GDM1 (cell line): ENCODE measurements at regions not wholly inside any gene's neighbourhood (a gene's known extent, or its start where the extent isn't known, plus 50 kb on each side); places are given as distances from the start of the nearest gene placed in this dataset.

Experiments used
- DNase-seq: peaks from one replicate; lab custom pipeline; 2025; lab: John Stamatoyannopoulos, UW

DNA sequence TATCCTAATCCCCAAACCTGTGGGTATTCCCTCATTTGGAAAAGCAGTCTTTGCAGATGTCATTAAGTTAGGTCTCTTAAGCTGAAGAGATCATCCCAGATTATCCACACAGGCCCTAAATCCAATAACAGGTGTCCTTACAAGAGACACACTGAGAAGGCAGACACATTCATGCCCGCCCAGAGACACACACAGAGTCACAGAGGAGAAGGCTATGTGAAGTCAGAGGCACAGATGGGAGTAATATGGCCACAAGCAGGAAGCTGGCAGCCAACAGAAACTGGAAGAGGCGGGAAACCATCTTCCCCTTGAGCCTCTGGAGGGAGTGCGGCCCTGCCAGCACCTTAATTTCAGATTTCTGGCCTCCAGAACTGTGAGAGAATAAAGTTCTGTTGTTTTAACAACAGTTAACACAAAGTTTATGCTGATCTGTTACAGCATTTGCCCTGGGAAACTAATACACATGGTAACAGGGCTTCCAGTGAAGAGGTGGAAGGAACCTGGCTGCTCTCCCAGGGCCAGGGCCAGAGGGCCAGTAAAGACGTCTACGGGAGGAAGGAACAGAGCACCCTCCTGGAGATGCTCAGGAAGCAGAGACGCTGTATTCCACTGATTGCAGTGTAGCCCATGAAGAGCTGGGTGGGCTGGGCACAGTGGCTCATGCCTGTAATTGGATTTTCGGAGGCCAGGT is 217.5 kb downstream of the GLI2 start:
- no peak for DNase-seq

DNA sequence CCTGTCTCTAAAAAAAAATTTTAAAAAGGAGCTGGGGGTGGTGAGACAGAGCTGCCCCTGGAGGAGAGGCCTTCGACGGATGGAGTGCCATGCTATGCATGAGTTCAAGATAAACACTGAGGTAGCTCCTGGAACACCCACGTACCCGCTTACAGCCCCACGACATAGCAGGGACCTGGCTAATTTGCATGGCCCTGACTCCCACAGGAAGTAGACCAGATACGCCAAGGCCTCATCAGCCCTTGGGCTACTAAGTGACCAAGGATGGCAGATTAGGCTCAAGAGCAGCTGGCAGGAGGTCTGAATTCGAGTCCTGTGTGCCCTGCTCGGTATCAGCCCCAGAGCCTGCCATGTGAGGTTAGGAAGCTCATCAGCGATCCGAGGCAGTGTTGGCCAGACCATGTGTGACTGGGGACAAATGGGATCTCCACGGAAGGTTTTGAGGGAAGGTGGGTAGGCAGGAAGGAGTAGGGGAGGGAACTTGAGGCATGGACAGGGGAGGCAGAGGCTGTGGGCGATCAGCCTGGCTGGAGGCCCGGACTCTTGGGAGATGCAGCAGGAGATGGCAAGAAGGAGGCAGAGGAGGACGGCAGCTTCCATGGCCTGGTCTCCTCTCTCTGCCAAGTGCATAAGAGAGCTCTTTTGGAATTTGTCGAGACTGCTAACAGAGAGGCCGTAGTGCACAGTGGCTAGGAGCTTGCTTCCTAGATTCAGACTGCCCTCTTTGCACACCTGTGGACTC is 218.3 kb downstream of the GLI2 start:
- no peak for DNase-seq

DNA sequence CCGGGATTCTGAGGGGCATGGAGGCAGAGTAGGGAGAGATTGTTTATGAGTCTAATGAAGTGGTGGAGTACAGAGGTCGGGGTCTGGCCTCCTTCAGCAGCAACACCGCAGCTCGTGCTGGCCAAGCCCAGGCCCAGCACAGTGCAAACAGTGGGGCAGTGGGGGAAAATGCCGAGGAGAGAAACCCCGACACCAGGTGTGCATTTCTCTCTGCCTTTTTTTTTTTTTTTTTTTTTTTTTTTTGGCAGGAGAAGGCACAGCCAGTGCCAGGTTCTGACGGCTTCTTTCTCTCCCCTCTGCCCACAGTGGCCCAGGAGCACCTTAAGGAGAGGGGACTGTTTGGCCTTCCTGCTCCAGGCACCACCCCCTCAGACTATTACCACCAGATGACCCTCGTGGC is 219.3 kb downstream of the GLI2 start:
- DNase-seq: no peak

DNA sequence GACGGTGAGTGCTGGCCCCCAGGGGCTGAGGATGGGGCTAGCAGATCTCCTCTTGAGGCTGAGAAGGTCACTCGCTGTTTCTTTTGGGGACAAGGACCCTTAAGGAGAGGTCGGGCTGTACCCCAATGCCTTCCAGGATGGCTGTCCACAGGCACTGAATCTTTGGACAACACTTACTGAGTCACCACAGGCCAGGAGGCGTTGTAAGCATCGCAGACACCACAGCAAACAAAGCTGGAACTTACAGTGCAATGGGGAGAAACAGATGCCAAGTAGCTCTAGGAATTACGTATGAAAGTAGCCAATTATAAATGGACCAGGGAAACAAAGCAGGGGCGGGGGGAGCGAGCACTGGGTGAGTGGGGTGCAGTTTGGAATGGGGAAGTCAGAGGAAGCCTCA is 219.8 kb downstream of the GLI2 start:
- no peak for DNase-seq

DNA sequence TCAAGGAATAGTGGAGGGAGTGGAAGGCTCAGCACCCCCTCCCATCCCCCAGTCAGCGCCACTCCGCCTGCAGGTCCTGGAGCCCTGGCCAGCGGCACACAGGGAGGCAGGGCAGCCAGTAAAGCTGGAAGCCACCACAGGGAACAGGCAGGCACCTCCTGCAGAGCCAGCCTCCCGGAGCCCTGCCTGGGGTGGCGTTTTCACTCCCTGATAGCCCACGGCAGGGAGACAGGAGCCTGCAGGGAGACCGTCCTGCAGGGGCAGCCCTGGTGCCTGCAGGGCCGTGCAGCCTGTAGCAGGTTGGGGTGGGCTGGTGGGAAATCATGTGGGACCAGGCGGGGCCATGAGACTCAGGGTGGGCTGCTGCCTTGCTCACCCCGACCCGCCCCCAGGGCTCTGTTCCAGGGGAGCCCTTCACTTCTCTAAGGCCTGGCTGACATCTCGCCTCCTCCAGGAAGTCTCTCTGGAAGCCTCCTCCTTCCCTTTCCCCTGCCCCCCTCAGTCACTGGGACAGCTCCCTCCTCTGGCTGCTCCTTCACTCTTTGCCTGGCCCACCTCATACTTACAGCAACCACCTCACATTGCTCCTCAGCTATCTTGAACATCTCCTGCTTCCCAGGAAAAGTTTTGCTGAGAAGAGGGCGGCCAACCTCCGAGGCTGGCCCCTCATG is 221.0 kb downstream of the GLI2 start:
- DNase-seq: no peak

DNA sequence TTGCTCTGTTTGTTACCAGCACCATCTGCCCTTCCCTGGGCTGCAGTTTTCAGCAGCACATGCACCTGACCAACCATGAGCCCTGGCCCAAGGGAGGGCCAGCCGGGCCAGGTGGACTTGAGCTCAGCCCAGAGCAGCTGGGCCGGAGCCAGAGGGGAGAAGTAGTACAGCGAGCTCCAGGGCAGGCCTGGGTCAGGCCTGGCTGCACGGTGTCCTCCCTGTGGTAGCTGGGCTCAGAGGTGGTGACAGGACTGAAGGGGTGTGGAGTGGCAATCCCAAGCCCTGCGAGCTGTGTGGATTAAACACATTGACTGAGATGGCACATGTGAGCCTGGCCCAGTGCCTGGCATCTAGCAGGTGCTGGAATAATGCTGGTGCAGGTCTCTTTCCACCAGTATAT is 222.2 kb downstream of the GLI2 start:
- DNase-seq: no peak

DNA sequence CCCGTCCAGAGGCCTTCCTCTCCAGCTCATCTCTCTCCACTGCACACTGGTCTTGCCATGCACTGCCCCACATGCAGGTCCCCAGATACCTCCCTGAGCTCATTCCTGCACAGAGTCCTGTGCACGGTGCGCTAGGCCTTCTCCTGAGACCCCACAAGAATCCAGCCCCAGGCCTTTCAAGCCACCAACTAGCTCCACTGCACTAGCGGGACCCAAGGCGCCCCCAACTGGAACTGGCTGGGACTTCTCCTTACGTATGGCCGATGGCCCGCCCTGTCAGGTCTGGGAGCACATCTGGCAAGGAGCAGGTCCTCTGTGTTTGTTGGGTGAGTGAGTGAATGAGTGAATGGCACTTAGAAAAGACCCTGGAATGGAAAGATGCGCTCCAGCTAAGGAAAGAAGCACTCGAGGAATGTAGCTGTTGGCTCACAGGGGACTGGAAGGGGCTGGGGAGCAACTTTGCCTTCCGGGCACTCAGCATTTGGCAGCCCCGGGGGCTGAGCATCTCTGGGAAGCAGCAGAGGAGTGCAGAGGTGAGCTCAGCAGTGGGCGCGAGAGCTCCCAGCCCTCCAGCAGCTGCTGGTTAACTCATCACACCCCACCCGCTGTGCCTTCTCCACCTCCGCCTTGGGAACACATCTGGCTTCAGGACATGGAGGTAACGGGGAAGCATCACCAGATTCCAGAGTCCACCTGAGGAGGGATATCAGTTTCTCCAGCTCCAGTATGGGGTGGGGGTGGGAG is 223.1 kb downstream of the GLI2 start:
- DNase-seq: no peak

DNA sequence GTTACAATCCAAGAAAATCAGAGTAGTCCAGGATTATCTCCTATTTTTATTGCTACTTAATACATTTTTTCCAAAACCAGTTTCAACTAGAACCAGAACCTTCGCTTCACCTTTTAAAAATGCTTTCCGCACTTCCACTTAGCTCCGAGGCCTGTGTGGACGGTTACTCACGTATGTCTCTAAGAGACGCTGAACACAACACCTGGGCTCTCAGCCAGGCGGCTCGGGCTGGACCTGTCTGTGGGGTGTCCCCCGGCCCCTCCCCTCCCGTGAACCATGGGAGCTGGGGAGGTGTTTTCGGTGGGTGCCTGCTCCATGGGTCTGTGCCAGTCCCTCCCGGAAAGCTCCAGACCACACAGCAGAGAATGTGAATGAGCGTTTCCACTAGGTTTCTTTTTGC is 223.8 kb downstream of the GLI2 start:
- DNase-seq: no peak

DNA sequence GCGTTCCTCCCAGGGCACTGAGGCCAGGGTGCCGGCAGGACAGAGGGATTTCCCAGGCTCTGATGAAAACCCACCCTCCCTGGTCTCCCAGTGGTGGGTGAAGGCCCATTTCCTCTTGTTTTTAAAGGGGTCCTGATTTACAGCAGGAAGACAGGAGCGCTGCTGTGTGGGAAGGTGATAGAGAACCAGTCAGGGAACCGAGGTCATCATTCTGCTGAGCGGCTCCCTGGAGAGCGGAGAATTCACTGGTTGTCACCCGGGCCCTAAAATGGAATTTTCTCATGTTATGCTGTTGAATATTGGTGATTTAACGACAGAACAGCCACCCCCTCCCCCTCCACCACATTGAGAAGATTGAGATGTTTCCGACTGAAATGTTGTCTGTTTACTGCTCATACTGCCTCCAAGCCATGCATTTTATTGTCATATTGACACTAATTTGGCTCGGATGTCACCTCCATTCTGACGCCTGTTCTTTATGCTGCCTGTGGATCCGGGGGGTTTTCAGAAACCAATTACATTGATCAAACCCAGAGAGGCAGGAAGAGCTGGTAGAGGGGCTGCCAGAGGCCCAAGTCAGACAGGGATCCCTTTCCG is 225.2 kb downstream of the GLI2 start:
- no peak for DNase-seq

DNA sequence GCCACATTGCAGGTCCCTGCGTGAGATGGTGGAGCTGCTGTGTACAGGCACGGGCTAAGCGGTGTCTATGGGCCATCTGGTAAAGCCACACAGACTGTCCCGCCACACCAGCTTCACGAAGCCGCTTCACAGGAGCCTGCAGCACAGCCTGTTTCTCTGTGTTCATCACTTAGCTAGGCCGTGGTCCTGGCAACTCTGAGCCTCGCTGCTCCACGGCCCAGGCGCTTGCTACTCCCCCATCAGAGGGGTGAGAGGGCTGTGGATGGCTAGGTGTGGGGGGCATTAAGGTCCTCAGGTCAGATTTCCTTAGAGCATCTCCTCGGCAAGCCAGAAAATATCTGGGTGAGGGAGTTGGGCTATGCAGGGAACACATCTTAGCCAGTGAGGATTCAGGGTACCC is 225.7 kb downstream of the GLI2 start:
- no peak for DNase-seq

DNA sequence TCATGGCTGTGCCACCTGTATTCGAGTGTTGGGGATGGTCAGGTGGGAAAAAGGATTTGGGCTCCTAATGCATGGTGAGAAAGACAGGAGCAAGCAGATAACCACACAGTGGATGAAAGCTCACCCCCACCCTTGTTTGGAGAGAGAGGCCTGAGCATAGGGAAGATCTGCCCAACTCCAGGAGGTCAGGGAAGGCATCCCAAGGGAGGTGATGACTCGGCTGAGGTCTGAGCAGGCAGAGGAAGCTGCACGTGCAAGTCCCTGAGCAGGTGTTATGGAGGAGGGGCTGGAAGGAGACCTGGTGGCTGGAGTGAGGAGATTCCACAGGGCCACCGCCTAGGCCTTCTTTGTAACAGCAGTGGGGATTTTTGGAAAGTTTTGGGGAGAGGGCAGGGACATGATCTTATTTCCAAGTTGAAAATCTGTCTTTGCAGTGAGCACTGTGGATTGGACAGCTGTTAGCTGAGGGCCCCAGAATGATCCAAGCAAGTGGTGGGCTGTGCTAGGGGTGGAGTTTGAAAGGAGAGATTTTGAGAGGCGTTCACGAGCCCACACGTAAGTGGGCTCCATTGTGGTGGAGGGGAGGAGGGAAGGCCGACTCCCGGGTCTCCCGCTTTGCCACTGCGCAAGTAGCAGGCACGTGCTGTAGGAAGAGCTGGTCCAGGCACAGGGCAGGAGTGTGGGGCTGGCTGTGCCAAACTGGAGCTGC is 228.5 kb downstream of the GLI2 start:
- DNase-seq: no peak

DNA sequence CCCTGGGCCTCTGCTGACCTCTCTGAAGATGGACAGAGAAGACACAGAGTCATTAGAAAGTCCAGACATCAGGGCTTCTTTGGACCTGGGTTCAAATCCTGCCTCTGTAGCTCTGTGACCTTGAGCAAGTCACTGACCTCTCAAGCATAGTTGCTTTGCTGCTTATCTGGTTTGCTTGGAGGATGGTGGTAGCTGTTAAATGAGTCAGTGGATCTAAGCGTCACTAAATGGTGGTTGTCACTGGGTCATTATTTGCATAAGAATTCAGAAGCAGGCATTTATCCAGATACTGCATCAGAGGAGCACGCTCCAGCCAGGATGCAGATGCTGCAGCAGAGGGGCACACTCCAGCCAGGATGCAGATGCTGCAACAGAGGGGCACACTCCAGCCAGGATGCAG is 229.2 kb downstream of the GLI2 start:
- no peak for DNase-seq

DNA sequence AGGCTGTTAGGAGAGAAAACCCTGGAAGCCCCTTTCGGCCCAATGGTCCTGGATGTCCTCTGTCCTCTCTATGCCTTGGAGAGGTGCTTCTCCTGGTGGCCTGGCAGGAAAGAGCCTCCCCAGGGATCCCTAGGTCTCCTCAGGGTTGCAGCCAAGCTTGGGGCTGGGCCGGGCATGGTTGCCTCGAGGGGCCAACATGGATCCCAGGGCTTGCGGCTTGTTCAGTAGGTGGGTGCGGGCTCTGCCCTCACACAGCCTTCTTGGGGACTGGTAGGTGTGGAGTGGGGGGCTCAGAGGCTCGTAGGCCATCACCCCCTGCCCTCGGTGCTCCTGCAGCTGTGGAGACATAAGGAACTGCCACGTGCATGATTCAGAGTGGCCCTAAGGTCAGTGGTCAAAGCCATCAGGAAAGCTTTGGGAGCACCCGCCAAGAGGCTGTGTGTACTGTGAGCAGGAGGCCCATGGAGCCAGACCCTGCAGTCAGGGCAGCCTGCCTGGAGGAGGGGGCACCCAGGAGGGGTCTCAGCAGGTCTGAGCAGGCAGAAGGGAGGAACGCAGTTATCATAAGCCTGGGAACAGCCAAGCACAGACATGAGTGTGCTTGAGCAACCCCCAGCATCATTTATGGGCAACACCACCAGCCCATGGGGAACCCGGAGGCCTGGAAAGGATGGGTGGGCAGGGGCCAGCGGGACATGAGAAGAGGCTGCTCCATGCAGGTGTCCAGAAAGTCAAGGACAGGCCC is 231.0 kb downstream of the GLI2 start:
- DNase-seq: no peak

DNA sequence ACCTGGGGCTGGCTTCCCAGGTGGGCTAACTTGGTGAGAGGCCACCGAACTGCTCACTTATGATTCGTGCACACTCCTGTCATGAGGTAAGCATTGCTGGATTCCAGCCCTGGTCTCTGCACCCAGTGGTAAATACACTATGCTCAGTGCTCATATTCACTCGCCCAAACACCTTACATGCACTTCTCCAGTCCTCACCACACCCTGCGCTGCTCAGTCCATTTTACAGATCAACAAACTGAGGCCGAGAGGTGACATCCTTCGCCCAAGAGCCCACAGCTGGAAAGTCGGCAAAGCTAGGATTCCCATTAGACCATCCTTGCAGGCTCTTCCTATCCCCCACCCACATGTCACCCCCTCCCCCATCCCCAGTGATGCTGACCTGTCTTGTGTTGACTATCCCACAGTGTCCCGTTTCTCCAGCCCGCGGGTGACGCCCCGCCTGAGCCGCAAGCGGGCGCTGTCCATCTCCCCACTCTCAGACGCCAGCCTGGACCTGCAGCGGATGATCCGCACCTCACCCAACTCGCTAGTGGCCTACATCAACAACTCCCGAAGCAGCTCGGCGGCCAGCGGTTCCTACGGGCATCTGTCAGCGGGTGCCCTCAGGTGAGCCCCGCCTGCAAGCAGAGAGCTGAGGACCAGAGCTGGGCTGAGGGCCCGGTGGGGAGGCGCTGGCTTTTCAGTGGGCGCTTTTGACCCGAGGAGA is 232.8 kb downstream of the GLI2 start:
- no peak for DNase-seq

DNA sequence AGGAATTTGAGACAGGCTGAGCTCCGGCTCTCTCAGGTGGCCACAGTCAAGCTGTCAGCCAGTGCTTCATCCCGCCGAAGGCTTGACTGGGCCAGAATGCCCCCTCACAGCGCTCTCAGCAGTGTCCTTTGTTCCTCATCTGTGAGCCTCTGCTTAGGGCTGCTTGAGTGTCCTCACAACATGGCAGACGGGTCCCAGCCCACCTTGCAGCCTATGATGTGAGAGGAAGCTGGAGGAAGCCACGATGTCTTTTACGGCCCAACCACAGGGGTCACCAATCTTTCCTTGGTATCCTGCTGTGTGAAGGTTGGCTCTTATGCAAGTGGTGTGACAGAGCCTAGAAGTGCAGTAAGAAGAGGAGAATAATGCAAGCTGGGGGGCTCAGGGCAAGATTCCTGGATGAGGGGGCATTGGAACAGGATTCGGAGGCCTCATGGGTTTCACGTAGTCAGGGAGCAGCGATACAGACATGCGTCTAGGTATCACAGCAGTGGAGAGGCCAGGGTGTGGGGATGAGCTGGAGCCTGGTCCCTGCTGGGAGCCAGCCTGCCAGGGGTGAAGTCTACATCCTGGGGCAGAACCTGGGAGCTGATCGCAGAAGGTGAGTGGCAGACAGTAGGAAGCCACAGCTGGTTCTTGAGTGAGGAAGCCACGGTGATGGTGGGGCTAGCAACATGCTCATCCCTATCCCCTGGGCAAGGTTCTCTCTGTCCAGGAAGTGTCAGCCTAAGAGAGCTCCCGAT is 234.1 kb downstream of the GLI2 start:
- no peak for DNase-seq

DNA sequence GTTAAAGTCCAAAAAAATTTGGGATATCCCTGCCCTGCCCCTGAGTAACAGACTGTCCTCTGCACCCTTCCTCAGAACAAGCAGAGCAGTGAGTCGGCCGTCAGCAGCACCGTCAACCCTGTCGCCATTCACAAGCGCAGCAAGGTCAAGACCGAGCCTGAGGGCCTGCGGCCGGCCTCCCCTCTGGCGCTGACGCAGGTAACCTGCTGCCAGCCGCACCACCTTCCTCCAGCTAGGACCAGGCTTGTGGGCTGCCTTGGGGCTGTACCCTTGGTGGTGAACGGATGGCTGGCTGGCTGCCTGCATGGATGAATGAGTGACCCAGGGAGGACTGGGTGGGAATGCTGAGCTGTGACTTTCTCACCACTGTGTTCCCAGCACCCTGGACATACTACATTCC is 236.2 kb downstream of the GLI2 start:
- DNase-seq: no peak

DNA sequence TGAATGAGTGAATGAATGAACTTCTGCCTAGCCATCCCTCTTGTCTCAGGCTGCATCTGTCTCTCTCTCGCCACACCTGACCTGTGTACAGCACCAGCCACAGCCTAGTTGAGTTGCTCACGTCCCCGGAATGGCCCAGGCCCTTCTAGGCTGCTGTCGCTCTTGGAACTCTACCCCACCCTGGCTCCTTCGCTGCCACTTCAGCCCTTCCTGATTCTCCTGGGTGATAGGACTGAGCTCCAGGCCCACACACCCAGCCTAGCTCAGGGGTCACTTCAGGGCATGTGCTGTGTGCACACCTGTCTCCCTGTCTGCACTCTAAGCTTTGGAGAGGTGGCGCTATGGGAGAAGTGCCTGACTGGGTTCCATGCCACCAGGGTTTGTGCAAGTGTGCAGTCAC is 236.6 kb downstream of the GLI2 start:
- no peak for DNase-seq

DNA sequence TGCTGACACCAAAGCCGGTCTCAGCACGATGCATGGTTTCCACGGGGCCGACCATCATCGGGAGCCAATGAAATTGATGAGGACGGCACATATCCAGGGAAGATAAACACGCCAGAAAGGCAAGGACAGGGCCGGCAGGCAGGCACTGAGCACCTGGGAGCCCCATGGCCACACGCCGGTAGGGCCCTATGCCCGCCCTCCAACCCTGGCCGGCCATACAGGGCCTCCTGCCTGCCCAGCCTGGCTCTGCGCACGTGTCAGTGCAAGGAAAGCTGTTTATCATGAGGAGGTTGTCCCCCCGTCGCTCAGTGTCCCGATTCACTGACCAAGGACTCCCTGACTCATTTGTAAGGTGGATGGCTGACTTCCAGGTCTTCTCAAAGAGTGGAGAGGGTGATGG is 237.5 kb downstream of the GLI2 start:
- no peak for DNase-seq

DNA sequence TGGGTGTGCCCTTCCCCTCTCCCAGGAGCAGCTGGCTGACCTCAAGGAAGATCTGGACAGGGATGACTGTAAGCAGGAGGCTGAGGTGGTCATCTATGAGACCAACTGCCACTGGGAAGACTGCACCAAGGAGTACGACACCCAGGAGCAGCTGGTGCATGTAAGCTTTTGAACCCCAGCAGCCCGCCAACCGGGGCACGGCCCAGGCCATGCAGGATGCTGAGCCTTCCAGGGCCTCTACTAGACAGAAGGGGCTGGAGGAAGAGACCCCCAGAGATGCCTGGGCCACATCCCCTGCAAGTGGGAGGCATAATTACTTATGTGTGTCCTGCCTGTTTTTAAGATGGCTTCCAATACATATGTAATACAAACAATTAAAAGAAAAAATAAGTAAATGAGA is 239.3 kb downstream of the GLI2 start:
- DNase-seq: no peak
